Hepatocyte (in vitro differentiated cells): ENCODE measurements at regions not wholly inside any gene's neighbourhood (a gene's known extent, or its start where the extent isn't known, plus 50 kb on each side); places are given as distances from the start of the nearest gene placed in this dataset.

Source experiments
- EZH2 ChIP-seq: fragments of 200-600 bp; sonication (generic); IDR thresholded peaks from 2 replicates; pipeline ENCODE4 v1.6.1; 2016; ENCODE audit warnings: antibody characterized with exemption, mild to moderate bottlenecking, borderline replicate concordance
- EZH2phosphoT487 ChIP-seq: fragments of 200-600 bp; sonication (generic); IDR thresholded peaks from one replicate; pipeline ENCODE4 v1.6.1; 2018; ENCODE audit warnings: antibody characterized with exemption, mild to moderate bottlenecking, low read depth, moderate library complexity; ENCODE audit not compliant: unreplicated experiment, severe bottlenecking
- TF ChIP-seq, protein P1 (sequence below): fragments of 200-600 bp; sonication (generic); IDR thresholded peaks from 2 replicates; pipeline ENCODE4 v1.5.1; 2016; ENCODE audit warnings: antibody characterized with exemption, mild to moderate bottlenecking; ENCODE audit not compliant: poor library complexity

GRCh38 chr2:403682-404081 lies 115.8 kb upstream of the ALKAL2 start:
- TF ChIP-seq, protein P1, sequence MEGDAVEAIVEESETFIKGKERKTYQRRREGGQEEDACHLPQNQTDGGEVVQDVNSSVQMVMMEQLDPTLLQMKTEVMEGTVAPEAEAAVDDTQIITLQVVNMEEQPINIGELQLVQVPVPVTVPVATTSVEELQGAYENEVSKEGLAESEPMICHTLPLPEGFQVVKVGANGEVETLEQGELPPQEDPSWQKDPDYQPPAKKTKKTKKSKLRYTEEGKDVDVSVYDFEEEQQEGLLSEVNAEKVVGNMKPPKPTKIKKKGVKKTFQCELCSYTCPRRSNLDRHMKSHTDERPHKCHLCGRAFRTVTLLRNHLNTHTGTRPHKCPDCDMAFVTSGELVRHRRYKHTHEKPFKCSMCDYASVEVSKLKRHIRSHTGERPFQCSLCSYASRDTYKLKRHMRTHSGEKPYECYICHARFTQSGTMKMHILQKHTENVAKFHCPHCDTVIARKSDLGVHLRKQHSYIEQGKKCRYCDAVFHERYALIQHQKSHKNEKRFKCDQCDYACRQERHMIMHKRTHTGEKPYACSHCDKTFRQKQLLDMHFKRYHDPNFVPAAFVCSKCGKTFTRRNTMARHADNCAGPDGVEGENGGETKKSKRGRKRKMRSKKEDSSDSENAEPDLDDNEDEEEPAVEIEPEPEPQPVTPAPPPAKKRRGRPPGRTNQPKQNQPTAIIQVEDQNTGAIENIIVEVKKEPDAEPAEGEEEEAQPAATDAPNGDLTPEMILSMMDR = no peak
- TF ChIP-seq EZH2phosphoT487 (no peak), EZH2 (no peak)
